ENCODE measurements at regions not wholly inside any gene's neighbourhood (a gene's known extent, or its start where the extent isn't known, plus 50 kb on each side); places are given as distances from the start of the nearest gene placed in this dataset.

GRCh38 chr9:115367780-115368525, 250.0 kb upstream of the TNC start:
- Histone ChIP-seq H3K9ac (ENCODE audit: low read length) (no peak overlapping the region), H3F3A (ENCODE audit: insufficient read depth) (no peaks in the 10 kb centered on the region), H3K4me2 (ENCODE audit: low read depth, low read length, poor library complexity, severe bottlenecking) (no peak overlapping the region), H3K9me3 (ENCODE audit: insufficient read depth, low read length) (no peaks in the 10 kb centered on the region), H3K9me2 (replicated peaks; ENCODE audit: insufficient read depth, low read length) (no peaks in the 10 kb centered on the region), H2AFZ (ENCODE audit: low read depth, low read length, severe bottlenecking) (no peak overlapping the region), H3K79me2 (ENCODE audit: insufficient read depth, low read length) (no peaks in the 10 kb centered on the region), H3K27ac (ENCODE audit: low read depth, low read length) (no peak overlapping the region), H3K27me3 (ENCODE audit: low read length) (no peaks in the 10 kb centered on the region), H3K4me3 (ENCODE audit: insufficient read depth, low read length, poor library complexity, severe bottlenecking) (no peak overlapping the region), H3K36me3 (ENCODE audit: low read length) (no peaks in the 10 kb centered on the region), H4K20me1 (ENCODE audit: low read depth, low read length) (no peaks in the 10 kb centered on the region)
- TF ChIP-seq, protein P1, sequence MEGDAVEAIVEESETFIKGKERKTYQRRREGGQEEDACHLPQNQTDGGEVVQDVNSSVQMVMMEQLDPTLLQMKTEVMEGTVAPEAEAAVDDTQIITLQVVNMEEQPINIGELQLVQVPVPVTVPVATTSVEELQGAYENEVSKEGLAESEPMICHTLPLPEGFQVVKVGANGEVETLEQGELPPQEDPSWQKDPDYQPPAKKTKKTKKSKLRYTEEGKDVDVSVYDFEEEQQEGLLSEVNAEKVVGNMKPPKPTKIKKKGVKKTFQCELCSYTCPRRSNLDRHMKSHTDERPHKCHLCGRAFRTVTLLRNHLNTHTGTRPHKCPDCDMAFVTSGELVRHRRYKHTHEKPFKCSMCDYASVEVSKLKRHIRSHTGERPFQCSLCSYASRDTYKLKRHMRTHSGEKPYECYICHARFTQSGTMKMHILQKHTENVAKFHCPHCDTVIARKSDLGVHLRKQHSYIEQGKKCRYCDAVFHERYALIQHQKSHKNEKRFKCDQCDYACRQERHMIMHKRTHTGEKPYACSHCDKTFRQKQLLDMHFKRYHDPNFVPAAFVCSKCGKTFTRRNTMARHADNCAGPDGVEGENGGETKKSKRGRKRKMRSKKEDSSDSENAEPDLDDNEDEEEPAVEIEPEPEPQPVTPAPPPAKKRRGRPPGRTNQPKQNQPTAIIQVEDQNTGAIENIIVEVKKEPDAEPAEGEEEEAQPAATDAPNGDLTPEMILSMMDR (IDR thresholded peaks at IDR 0.05; ENCODE audit: insufficient read depth, low read length, poor library complexity, severe bottlenecking), result no peak
- TF ChIP-seq EZH2phosphoT487 (conservative IDR thresholded peaks at IDR 0.05; ENCODE audit: low read length), result no peak

DNA sequence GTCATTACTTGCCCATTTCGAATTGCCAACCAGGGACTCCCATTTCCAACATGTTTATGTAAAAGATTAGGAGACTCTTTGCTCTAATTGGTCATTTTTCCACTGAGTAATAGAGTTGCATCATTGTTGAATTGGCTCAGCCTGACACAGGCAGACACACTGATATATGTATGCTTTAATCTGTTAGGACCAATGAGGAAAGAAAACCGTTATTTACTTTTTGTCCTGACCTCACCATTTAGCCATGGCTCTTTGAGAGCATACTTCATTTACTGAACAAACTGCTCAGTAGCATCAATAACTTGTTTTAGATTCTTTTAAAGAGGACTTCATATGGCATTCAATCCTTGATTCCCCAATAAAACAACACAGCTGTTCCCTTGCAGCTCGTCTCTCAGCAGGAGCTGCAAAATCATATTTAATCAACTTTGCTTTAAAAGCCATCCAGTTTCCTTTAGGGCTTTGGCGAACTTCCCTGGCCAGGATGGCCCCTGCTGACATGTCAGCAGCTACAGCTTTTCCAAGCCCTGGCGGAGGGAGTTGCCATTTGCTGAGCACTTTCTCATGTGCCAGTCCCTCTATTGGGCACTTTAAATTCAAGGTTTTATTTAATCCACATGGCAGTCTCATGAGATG, 251.5 kb upstream of the TNC start:
- no peaks in the 10 kb centered on the region for H4K20me1 ChIP-seq (ENCODE audit: low read depth, low read length)
- H3K27ac ChIP-seq (ENCODE audit: low read depth, low read length), result no peak overlapping the region
- H3F3A ChIP-seq (ENCODE audit: insufficient read depth), result no peaks in the 10 kb centered on the region
- no peaks in the 10 kb centered on the region for H3K79me2 ChIP-seq (ENCODE audit: insufficient read depth, low read length)
- H3K9ac ChIP-seq (ENCODE audit: low read length), result no peak overlapping the region
- H3K4me3 ChIP-seq (ENCODE audit: insufficient read depth, low read length, poor library complexity, severe bottlenecking), result no peak overlapping the region
- no peaks in the 10 kb centered on the region for H3K9me2 ChIP-seq (replicated peaks; ENCODE audit: insufficient read depth, low read length)
- no peak overlapping the region for H3K4me2 ChIP-seq (ENCODE audit: low read depth, low read length, poor library complexity, severe bottlenecking)
- no peaks in the 10 kb centered on the region for H3K9me3 ChIP-seq (ENCODE audit: insufficient read depth, low read length)
- TF ChIP-seq, protein P1 (IDR thresholded peaks at IDR 0.05; ENCODE audit: insufficient read depth, low read length, poor library complexity, severe bottlenecking), result no peak
- no peak for TF ChIP-seq EZH2phosphoT487 (conservative IDR thresholded peaks at IDR 0.05; ENCODE audit: low read length)
- no peaks in the 10 kb centered on the region for H3K36me3 ChIP-seq (ENCODE audit: low read length)
- H2AFZ ChIP-seq (ENCODE audit: low read depth, low read length, severe bottlenecking), result no peak overlapping the region
- no peaks in the 10 kb centered on the region for H3K27me3 ChIP-seq (ENCODE audit: low read length)

DNA sequence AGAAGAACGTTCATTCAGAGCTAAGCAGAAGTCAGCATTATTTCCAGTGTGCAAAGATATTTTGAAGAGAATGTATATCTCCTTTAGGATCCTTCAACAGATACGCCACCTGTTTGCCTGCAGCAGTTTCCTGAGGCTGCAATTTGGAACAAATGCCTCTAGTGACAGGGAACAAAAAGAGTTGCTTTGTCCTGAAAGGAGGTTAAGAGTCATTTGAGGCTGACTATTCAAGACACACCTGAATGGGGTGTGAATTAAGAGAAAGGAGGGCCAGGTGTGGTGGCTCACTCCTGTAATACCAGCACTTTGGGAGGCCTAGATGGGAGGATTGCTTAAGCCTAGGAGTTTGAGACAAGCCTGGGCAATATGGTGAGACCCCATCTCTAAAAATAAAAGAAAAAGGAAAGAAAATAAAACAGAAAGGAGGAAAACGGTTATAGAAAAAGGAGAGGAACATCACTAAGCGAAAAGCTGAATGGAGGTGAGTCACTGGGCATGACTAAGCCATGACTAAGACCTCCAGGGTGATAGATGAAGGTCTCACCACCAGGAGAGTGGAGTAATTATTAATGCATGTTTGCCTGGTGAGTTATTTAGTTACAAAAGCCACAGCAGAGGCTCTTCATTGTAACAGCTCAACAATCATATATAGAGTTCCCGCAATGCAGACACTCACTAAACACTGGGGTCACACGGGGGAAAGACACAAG, 255.2 kb upstream of the TNC start:
- H3K27ac ChIP-seq (ENCODE audit: low read depth, low read length), result no peak overlapping the region
- TF ChIP-seq EZH2phosphoT487 (conservative IDR thresholded peaks at IDR 0.05; ENCODE audit: low read length), result no peak
- TF ChIP-seq, protein P1 (IDR thresholded peaks at IDR 0.05; ENCODE audit: insufficient read depth, low read length, poor library complexity, severe bottlenecking), result no peak

More for the DNA sequence above, 255.2 kb upstream of the TNC start:
- Histone ChIP-seq H3K9ac (ENCODE audit: low read length) (no peak overlapping the region), H3K9me2 (replicated peaks; ENCODE audit: insufficient read depth, low read length) (no peaks in the 10 kb centered on the region), H4K20me1 (ENCODE audit: low read depth, low read length) (no peaks in the 10 kb centered on the region), H3K27me3 (ENCODE audit: low read length) (no peaks in the 10 kb centered on the region), H3K9me3 (ENCODE audit: insufficient read depth, low read length) (no peaks in the 10 kb centered on the region), H3K79me2 (ENCODE audit: insufficient read depth, low read length) (no peaks in the 10 kb centered on the region), H3F3A (ENCODE audit: insufficient read depth) (no peaks in the 10 kb centered on the region), H2AFZ (ENCODE audit: low read depth, low read length, severe bottlenecking) (no peak overlapping the region), H3K4me2 (ENCODE audit: low read depth, low read length, poor library complexity, severe bottlenecking) (no peak overlapping the region), H3K36me3 (ENCODE audit: low read length) (no peaks in the 10 kb centered on the region), H3K4me3 (ENCODE audit: insufficient read depth, low read length, poor library complexity, severe bottlenecking) (no peak overlapping the region)
